ENCODE measurements at regions not wholly inside any gene's neighbourhood (a gene's known extent, or its start where the extent isn't known, plus 50 kb on each side); places are given as distances from the start of the nearest gene placed in this dataset.

DNA sequence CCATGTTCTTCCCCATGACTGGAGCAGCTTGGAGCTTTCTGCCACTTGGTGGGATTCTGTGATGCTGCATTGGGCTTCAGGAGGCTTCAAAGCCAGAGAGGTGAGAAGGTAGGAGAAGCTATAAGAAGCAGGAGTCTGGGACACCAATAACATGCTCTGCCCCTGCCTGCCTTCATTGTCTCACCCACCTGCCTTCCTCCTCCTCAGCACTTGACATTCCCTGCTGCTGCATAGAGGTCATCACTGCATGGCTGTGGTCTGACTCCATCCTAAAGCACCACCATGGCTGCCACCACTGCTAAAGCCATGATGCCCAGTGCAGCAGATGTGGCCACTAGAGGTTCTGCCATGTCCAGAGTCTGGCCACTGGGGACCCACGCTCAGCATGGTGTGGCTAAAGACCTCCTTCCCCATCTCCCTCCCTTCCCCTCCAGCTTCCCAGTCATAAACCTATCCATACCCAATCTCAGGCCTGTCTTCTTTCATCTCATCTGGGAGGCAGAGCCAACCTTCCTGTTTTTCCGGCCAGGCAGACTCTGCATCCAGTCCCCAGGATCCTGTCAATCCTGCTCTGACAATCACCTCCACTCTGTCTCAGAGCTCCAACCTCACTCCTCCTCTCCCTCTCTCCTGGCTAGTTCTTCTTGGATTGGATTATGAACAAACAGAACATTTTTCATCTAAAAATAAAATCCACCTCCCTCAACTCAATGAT, 285.1 kb upstream of the POU3F1 start:
- Mint-ChIP-seq H3K27ac (ENCODE audit: unreplicated experiment) (no peak overlapping the region), H3K9me3 (ENCODE audit: unreplicated experiment) (no peaks in the 10 kb centered on the region), H3K4me3 (ENCODE audit: unreplicated experiment) (no peak overlapping the region), H3K36me3 (ENCODE audit: unreplicated experiment) (no peaks in the 10 kb centered on the region), H3K4me1 (ENCODE audit: unreplicated experiment) (peaks cover 10% of the 10 kb centered on the region), H3K27me3 (ENCODE audit: unreplicated experiment) (peaks cover 10% of the 10 kb centered on the region)
- no peak for TF ChIP-seq CTCF (IDR thresholded peaks at IDR 0.05)
- peak; percentile 60 for DNase-seq (ENCODE audit: extremely low spot score, unreplicated experiment)

- H3K27me3 Mint-ChIP-seq (ENCODE audit: unreplicated experiment), result peaks cover 10% of the 10 kb centered on the region
- H3K9me3 Mint-ChIP-seq (ENCODE audit: unreplicated experiment), result no peaks in the 10 kb centered on the region
- H3K4me3 Mint-ChIP-seq (ENCODE audit: unreplicated experiment), result no peak overlapping the region
- no peak for TF ChIP-seq CTCF (IDR thresholded peaks at IDR 0.05)
- peak; percentile 63 for DNase-seq (ENCODE audit: extremely low spot score, unreplicated experiment)
- no peaks in the 10 kb centered on the region for H3K36me3 Mint-ChIP-seq (ENCODE audit: unreplicated experiment)
- no peak overlapping the region for H3K27ac Mint-ChIP-seq (ENCODE audit: unreplicated experiment)
- H3K4me1 Mint-ChIP-seq (ENCODE audit: unreplicated experiment), result peaks cover 10% of the 10 kb centered on the region
Measured at GRCh38 chr1:38330799-38331198, 284.2 kb upstream of the POU3F1 start.

DNA sequence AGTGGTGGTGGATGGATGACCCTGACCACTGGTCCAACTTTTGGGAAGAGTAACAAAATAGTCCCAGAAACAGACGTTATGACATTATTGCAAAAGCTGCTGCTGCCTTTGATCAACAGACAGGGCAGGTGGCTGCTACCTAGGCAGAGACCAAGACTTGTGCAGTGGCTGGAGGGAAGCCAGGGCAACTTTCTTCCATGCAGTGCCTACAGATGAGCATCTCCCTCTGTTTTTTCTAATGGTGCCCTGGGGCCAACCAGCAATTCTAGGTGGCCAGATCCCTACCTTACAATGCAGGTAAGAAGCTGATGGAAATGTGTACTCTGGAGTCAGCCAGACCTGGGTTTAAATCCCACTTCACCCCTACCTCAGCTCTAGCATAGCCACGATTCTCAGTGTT, 283.1 kb upstream of the POU3F1 start:
- H3K9me3 Mint-ChIP-seq (ENCODE audit: unreplicated experiment), result peaks cover 10% of the 10 kb centered on the region
- DNase-seq (ENCODE audit: extremely low spot score, unreplicated experiment), result peak; percentile 53
- peaks cover 3% of the 10 kb centered on the region for H3K27me3 Mint-ChIP-seq (ENCODE audit: unreplicated experiment)
- no peak overlapping the region for H3K27ac Mint-ChIP-seq (ENCODE audit: unreplicated experiment)
- H3K4me3 Mint-ChIP-seq (ENCODE audit: unreplicated experiment), result no peak overlapping the region
- no peaks in the 10 kb centered on the region for H3K36me3 Mint-ChIP-seq (ENCODE audit: unreplicated experiment)
- no peak for TF ChIP-seq CTCF (IDR thresholded peaks at IDR 0.05)
- H3K4me1 Mint-ChIP-seq (ENCODE audit: unreplicated experiment), result peaks cover 10% of the 10 kb centered on the region

DNA sequence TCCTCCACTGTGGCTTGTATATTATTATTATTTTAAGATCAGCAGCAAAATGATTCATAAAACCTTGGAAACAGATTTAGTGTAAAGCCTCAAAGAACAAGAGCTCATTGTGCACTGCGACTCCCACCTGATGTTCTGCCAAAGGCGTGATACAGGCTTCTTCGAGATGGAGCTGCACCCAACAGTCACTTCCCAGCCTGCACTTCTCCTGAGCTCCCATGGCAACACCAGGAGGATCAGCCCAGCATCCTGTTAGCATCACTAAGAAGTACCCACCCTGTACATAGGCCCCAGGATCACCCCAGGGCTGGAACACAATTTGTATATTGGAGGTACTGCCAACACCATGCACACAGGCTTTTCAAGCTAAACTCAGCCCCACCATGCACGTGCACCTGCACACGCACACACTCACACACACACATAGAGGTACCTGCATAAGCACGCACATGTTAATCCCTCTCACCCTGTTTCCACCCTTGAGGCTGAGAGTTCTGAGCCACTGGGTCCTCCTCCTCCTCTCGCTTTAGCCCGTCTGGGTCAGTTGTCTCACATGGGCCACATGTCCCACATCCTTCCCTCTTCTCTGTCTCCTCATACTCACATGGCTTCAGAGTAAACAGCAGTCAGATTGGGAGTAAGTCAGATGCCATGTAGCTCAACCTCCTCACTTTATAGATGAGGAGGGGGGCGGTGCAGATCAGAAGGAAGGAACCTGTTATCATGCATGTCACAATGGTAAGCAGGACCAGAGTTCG, 281.9 kb upstream of the POU3F1 start:
- peak; percentile 42 for DNase-seq (ENCODE audit: extremely low spot score, unreplicated experiment)
- Mint-ChIP-seq H3K36me3 (ENCODE audit: unreplicated experiment) (no peaks in the 10 kb centered on the region), H3K27ac (ENCODE audit: unreplicated experiment) (no peak overlapping the region), H3K27me3 (ENCODE audit: unreplicated experiment) (peaks cover 2% of the 10 kb centered on the region), H3K9me3 (ENCODE audit: unreplicated experiment) (peaks cover 10% of the 10 kb centered on the region), H3K4me3 (ENCODE audit: unreplicated experiment) (no peak overlapping the region), H3K4me1 (ENCODE audit: unreplicated experiment) (peaks cover 10% of the 10 kb centered on the region)
- TF ChIP-seq CTCF (IDR thresholded peaks at IDR 0.05), result no peak

- peaks cover 10% of the 10 kb centered on the region for H3K27me3 Mint-ChIP-seq (ENCODE audit: unreplicated experiment)
- peaks cover 10% of the 10 kb centered on the region for H3K4me1 Mint-ChIP-seq (ENCODE audit: unreplicated experiment)
- H3K9me3 Mint-ChIP-seq (ENCODE audit: unreplicated experiment), result peaks cover 10% of the 10 kb centered on the region
- peak; percentile 78 for DNase-seq (ENCODE audit: extremely low spot score, unreplicated experiment)
- no peak overlapping the region for H3K4me3 Mint-ChIP-seq (ENCODE audit: unreplicated experiment)
- no peaks in the 10 kb centered on the region for H3K36me3 Mint-ChIP-seq (ENCODE audit: unreplicated experiment)
- H3K27ac Mint-ChIP-seq (ENCODE audit: unreplicated experiment), result no peak overlapping the region
- TF ChIP-seq CTCF (IDR thresholded peaks at IDR 0.05), result no peak
Measured at GRCh38 chr1:38327559-38327973, 281.0 kb upstream of the POU3F1 start.

Data from osteocyte (in vitro differentiated cells).